Adrenal gland (tissue), 5 donors: ENCODE measurements at regions not wholly inside any gene's neighbourhood (a gene's known extent, or its start where the extent isn't known, plus 50 kb on each side); places are given as distances from the start of the nearest gene placed in this dataset.

Source experiments
- CTCF ChIP-seq, 6 experiments: fragments of 450-650 bp in 4 of 6; fragments of 200-600 bp in 2 of 6; sonication (generic) in 1 of 6; IDR thresholded peaks; 1 replicate in 5 of 6; 2 replicates in 1 of 6; pipeline versions ENCODE4 v1.5.1 to v1.8.0; 2016 to 2021; ENCODE audit warnings: antibody characterized with exemption in 6 of 6, mild to moderate bottlenecking in 2 of 6, moderate library complexity in 1 of 6
- POLR2A ChIP-seq, 2 donors: fragments of 450-650 bp; IDR thresholded peaks; one replicate each; pipeline ENCODE4 v1.6.1; 2017; ENCODE audit warnings: antibody characterized with exemption in 2 of 2, mild to moderate bottlenecking in 2 of 2, moderate library complexity in 1 of 2
- donor health status: DM: no; HTN: no; CAD: no.

GRCh38 chr1:189301235-189301634 lies 1176.4 kb downstream of the BRINP3 start:
- TF ChIP-seq CTCF (IDR thresholded peaks at IDR 0.05) (no peak), POLR2A (IDR thresholded peaks at IDR 0.05) (no peak)
